A673 (cell line): ENCODE measurements at regions not wholly inside any gene's neighbourhood (a gene's known extent, or its start where the extent isn't known, plus 50 kb on each side); places are given as distances from the start of the nearest gene placed in this dataset.

Experiments used
- EZH2 ChIP-seq: fragments of 200-600 bp; sonication (generic); IDR thresholded peaks from 2 replicates; pipeline ENCODE4 v1.6.1; 2017; ENCODE audit warnings: borderline replicate concordance, low read depth, mild to moderate bottlenecking, mixed read lengths, antibody characterized with exemption, low read length; ENCODE audit not compliant: poor library complexity, severe bottlenecking
- TF ChIP-seq, protein P1 (sequence below): fragments of 300-800, 200-600 bp; sonication (generic); conservative IDR thresholded peaks from 2 replicates; pipeline ENCODE4 v1.5.1; 2017; ENCODE audit warnings: low read depth, mild to moderate bottlenecking, antibody characterized with exemption, low read length, moderate library complexity, mixed read lengths

DNA sequence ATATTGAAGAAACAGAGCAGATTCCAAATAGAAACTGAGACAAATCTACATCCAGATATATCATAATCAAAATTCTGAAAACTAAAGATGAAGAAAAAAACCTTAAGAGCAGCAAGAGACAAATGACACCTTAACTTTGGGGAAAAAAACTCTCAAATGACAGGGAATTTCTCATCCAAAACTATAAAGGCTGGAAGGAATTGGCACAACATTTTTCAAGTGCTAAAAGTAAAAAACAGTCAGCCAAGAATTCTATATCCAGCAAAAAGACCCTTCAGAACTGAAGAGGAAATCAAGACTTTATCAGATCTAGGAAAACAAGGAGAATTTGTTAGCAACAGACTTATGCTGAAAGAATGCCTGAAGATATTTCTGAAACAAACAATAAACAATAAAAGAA lies 90.3 kb upstream of the RASSF8 start:
- TF ChIP-seq, protein P1, sequence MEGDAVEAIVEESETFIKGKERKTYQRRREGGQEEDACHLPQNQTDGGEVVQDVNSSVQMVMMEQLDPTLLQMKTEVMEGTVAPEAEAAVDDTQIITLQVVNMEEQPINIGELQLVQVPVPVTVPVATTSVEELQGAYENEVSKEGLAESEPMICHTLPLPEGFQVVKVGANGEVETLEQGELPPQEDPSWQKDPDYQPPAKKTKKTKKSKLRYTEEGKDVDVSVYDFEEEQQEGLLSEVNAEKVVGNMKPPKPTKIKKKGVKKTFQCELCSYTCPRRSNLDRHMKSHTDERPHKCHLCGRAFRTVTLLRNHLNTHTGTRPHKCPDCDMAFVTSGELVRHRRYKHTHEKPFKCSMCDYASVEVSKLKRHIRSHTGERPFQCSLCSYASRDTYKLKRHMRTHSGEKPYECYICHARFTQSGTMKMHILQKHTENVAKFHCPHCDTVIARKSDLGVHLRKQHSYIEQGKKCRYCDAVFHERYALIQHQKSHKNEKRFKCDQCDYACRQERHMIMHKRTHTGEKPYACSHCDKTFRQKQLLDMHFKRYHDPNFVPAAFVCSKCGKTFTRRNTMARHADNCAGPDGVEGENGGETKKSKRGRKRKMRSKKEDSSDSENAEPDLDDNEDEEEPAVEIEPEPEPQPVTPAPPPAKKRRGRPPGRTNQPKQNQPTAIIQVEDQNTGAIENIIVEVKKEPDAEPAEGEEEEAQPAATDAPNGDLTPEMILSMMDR = no peak
- TF ChIP-seq EZH2 = no peak
